ENCODE measurements at regions not wholly inside any gene's neighbourhood (a gene's known extent, or its start where the extent isn't known, plus 50 kb on each side); places are given as distances from the start of the nearest gene placed in this dataset.
"Not testable (repeated sequence)": the region's sequence is repeated elsewhere in the genome, so short reads cannot be mapped to it uniquely, and the experiment has no call there.

DNA sequence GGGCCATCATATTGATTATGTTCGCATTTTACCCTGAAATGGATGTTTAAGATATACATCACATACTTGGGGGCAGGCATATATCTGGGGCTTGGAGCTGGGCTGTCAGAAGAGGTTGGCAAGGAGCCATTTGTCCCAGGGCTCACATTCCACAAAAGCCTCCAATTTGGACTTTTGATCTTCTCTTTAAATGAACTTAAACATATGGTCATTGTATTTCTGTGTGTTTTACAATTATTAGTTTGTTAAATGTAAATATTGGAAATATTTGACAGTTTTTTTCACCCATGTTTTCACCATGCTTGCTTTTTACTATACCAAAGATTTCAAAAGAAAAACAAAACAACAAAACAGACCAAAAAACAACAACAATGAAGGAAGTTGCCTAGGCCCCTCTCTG is 165.8 kb upstream of the MEIS1 start:
- Histone ChIP-seq H3K36me3 (ENCODE audit: control insufficient read depth, insufficient read depth, low read length) (no peaks in the 10 kb centered on the region), H3K27me3 (ENCODE audit: control insufficient read depth, insufficient read depth, low read length) (no peaks in the 10 kb centered on the region), H3K9me3 (ENCODE audit: control insufficient read depth, insufficient read depth, low read length) (no peaks in the 10 kb centered on the region), H3K4me3 (ENCODE audit: low read depth, low read length) (no peak overlapping the region), H3K9ac (ENCODE audit: low read depth, low read length) (no peak overlapping the region), H3K4me1 (ENCODE audit: control insufficient read depth, insufficient read depth, low read length) (peaks cover 13% of the 10 kb centered on the region)

DNA sequence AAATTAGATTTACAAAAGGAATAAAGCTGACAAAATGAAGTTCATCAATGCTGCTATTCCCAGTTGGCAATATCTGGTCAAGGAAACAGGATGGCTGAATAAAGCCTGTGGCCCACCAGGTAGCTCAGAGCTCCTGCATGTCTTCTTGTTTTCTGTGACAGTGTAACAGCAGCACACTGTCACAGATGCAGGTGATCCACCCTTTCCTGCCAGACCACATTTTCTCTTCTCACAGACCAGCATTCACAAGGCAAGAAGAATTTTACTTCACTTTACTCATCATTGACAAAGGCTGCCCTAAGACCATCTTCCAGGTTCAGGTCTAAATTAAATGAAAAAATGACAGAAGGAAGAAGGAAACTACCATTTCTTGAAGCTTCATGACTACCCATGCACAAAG is 166.2 kb upstream of the MEIS1 start:
- no peaks in the 10 kb centered on the region for H3K27me3 ChIP-seq (ENCODE audit: control insufficient read depth, insufficient read depth, low read length)
- peaks cover 13% of the 10 kb centered on the region for H3K4me1 ChIP-seq (ENCODE audit: control insufficient read depth, insufficient read depth, low read length)
- H3K36me3 ChIP-seq (ENCODE audit: control insufficient read depth, insufficient read depth, low read length): no peaks in the 10 kb centered on the region
- H3K4me3 ChIP-seq (ENCODE audit: low read depth, low read length): no peak overlapping the region
- no peaks in the 10 kb centered on the region for H3K9me3 ChIP-seq (ENCODE audit: control insufficient read depth, insufficient read depth, low read length)
- no peak overlapping the region for H3K9ac ChIP-seq (ENCODE audit: low read depth, low read length)

DNA sequence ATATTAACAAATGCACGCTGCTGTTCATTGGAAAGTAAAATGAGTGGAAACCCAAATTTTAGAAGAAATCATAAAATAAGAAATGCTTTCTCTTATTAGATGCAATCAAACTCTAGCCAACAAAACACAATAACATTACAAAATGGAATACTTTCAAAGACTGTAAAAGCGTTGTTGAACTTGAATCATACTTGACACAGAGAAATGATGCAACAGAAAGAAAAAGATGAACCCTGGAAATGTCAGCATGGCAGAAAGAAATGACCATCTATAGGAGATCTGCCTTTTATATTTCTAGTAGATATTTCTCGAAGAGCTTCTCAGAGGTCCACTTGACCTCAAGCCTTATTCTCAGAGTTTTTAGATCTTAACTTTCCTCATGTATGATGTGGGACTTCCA is 170.6 kb upstream of the MEIS1 start:
- H3K4me1 ChIP-seq (ENCODE audit: control insufficient read depth, insufficient read depth, low read length): peaks cover 3% of the 10 kb centered on the region
- no peaks in the 10 kb centered on the region for H3K9me3 ChIP-seq (ENCODE audit: control insufficient read depth, insufficient read depth, low read length)
- H3K9ac ChIP-seq (ENCODE audit: low read depth, low read length): no peak overlapping the region
- no peaks in the 10 kb centered on the region for H3K36me3 ChIP-seq (ENCODE audit: control insufficient read depth, insufficient read depth, low read length)
- no peak overlapping the region for H3K4me3 ChIP-seq (ENCODE audit: low read depth, low read length)
- H3K27me3 ChIP-seq (ENCODE audit: control insufficient read depth, insufficient read depth, low read length): no peaks in the 10 kb centered on the region

DNA sequence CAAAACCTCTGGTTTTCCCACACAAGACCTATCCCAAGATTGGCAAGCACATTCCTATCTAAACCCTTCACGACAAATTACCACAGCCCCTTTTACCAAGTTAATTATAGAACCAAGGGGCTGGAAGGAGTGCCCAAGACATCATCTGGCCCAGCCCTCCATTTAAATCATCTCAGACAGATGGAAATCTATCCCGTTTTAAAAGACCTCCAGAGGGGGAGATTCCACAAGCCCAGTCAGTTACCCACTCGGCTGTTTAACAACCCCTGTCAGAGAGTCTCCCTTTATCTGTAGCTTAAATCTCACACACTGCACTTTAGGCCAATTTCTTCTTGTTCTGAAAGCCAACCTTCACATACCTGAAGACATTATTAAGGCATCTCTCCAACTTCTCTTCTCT is 179.1 kb upstream of the MEIS1 start:
- no peak overlapping the region for H3K9ac ChIP-seq (ENCODE audit: low read depth, low read length)
- H3K4me1 ChIP-seq (ENCODE audit: control insufficient read depth, insufficient read depth, low read length): no peaks in the 10 kb centered on the region
- H3K27me3 ChIP-seq (ENCODE audit: control insufficient read depth, insufficient read depth, low read length): no peaks in the 10 kb centered on the region
- H3K9me3 ChIP-seq (ENCODE audit: control insufficient read depth, insufficient read depth, low read length): no peaks in the 10 kb centered on the region
- no peak overlapping the region for H3K4me3 ChIP-seq (ENCODE audit: low read depth, low read length)
- no peaks in the 10 kb centered on the region for H3K36me3 ChIP-seq (ENCODE audit: control insufficient read depth, insufficient read depth, low read length)

DNA sequence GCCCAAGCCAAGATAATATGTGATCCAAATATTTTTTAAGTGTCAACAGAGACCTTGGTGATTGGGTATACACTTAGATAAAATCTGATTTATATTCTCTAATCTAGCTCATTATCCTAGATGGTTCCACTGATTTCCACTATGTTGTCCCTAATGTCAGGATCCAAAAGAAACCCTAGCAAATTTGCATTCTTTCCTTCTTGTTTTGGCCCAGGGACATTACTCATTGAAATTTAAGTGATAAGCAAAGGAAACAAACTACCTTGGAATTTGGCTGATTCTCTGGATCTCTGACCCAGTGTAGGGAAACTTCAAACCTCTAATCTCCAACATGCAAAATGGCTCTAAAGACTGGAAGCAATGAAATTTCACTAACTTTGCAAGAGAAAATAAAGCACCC is 179.8 kb upstream of the MEIS1 start:
- Histone ChIP-seq H3K9me3 (ENCODE audit: control insufficient read depth, insufficient read depth, low read length) (no peaks in the 10 kb centered on the region), H3K9ac (ENCODE audit: low read depth, low read length) (no peak overlapping the region), H3K36me3 (ENCODE audit: control insufficient read depth, insufficient read depth, low read length) (peaks cover 5% of the 10 kb centered on the region), H3K4me1 (ENCODE audit: control insufficient read depth, insufficient read depth, low read length) (no peaks in the 10 kb centered on the region), H3K4me3 (ENCODE audit: low read depth, low read length) (no peak overlapping the region), H3K27me3 (ENCODE audit: control insufficient read depth, insufficient read depth, low read length) (no peaks in the 10 kb centered on the region)

DNA sequence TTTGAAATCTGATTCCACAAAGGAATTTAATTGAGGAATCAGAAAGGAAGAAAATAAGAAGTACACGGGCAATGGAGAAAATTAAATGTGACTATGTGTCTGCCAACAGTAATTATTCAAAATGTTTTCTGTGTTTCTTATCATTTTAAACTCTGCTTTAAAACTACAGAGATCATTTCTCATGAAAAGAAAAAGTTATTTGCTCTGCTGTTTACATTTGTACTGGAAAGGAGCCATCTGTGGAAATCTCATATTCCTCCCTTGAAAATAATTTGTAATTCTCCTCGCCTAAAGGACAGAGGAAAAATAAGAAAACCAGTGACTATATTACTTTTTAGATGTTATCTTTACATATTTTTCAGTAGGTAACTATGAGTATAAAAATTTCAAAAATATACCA is 181.9 kb upstream of the MEIS1 start:
- Histone ChIP-seq H3K9ac (ENCODE audit: low read depth, low read length) (no peak overlapping the region), H3K36me3 (ENCODE audit: control insufficient read depth, insufficient read depth, low read length) (peaks cover 5% of the 10 kb centered on the region)

DNA sequence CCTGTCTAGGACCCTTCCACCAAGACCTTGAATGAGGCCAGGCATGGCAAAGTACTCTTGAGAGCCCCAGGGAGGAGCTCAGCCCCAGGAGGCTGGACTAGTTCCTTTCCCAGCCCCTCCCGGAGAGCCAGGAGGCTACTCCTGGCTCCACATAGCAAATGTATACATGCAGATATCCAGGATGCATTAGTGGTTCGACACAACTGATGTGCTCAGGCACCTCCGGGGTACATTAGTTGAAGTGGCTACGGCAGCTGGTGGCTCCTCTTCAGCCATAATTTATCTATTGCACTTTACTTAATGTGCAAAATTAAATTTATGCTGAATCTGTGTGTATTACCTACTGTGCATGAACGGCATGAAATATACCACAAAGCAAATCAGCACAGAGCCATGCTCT is 182.8 kb upstream of the MEIS1 start:
- no peaks in the 10 kb centered on the region for H3K27me3 ChIP-seq (ENCODE audit: control insufficient read depth, insufficient read depth, low read length)
- H3K4me1 ChIP-seq (ENCODE audit: control insufficient read depth, insufficient read depth, low read length): no peaks in the 10 kb centered on the region
- H3K9me3 ChIP-seq (ENCODE audit: control insufficient read depth, insufficient read depth, low read length): no peaks in the 10 kb centered on the region
- H3K4me3 ChIP-seq (ENCODE audit: low read depth, low read length): no peak overlapping the region
- H3K36me3 ChIP-seq (ENCODE audit: control insufficient read depth, insufficient read depth, low read length): peaks cover 5% of the 10 kb centered on the region
- H3K9ac ChIP-seq (ENCODE audit: low read depth, low read length): no peak overlapping the region

More for the DNA sequence above, 181.9 kb upstream of the MEIS1 start:
- no peaks in the 10 kb centered on the region for H3K9me3 ChIP-seq (ENCODE audit: control insufficient read depth, insufficient read depth, low read length)
- H3K27me3 ChIP-seq (ENCODE audit: control insufficient read depth, insufficient read depth, low read length): no peaks in the 10 kb centered on the region
- H3K4me1 ChIP-seq (ENCODE audit: control insufficient read depth, insufficient read depth, low read length): no peaks in the 10 kb centered on the region
- no peak overlapping the region for H3K4me3 ChIP-seq (ENCODE audit: low read depth, low read length)

DNA sequence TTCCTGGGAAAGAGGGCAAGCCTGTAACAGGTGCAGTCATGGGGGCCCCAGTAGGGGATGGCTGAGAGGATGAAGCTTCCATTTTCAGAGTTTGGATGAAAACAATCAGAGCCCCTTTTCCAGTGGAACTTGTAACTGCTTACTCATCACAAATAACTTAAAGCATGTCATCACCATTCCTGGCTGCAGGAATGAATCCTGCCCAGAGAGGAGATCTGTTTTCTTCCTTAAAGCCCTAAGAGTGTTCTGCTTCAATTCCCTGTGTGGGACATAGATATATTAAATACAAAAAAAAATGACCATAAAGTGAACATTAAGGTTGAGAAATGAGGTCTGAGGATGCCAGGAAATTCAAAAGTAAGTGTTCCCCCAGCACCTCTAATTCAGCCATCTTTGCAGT is 183.4 kb upstream of the MEIS1 start:
- no peak overlapping the region for H3K9ac ChIP-seq (ENCODE audit: low read depth, low read length)
- H3K36me3 ChIP-seq (ENCODE audit: control insufficient read depth, insufficient read depth, low read length): peaks cover 5% of the 10 kb centered on the region

GRCh38 chr2:66249089-66249488 is 185.8 kb upstream of the MEIS1 start:
- H3K27me3 ChIP-seq (ENCODE audit: control insufficient read depth, insufficient read depth, low read length); H3K9me3 ChIP-seq (ENCODE audit: control insufficient read depth, insufficient read depth, low read length); H3K36me3 ChIP-seq (ENCODE audit: control insufficient read depth, insufficient read depth, low read length); H3K4me3 ChIP-seq (ENCODE audit: low read depth, low read length); H3K4me1 ChIP-seq (ENCODE audit: control insufficient read depth, insufficient read depth, low read length); H3K9ac ChIP-seq (ENCODE audit: low read depth, low read length): not testable (repeated sequence)

More for the DNA sequence above, 183.4 kb upstream of the MEIS1 start:
- Histone ChIP-seq H3K4me1 (ENCODE audit: control insufficient read depth, insufficient read depth, low read length) (no peaks in the 10 kb centered on the region), H3K4me3 (ENCODE audit: low read depth, low read length) (no peak overlapping the region), H3K27me3 (ENCODE audit: control insufficient read depth, insufficient read depth, low read length) (no peaks in the 10 kb centered on the region), H3K9me3 (ENCODE audit: control insufficient read depth, insufficient read depth, low read length) (no peaks in the 10 kb centered on the region)

DNA sequence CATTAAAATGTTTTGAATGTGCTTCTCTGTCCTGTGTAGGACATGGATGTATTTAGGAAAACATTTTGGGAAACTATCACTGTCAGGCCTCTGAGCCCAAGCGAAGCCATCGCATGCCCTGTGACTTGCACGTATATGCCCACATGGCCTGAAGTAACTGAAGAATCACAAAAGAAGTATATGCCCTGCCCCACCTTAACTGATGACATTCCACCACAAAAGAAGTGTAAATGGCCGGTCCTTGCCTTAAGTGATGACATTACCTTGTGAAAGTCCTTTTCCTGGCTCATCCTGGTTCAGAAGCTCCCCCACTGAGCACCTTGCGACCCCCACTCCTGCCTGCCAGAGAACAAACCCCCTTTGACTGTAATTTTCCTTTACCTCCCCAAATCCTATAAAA is 191.1 kb upstream of the MEIS1 start:
- H3K4me1 ChIP-seq (ENCODE audit: control insufficient read depth, insufficient read depth, low read length); H3K27me3 ChIP-seq (ENCODE audit: control insufficient read depth, insufficient read depth, low read length); H3K36me3 ChIP-seq (ENCODE audit: control insufficient read depth, insufficient read depth, low read length); H3K4me3 ChIP-seq (ENCODE audit: low read depth, low read length); H3K9me3 ChIP-seq (ENCODE audit: control insufficient read depth, insufficient read depth, low read length); H3K9ac ChIP-seq (ENCODE audit: low read depth, low read length): not testable (repeated sequence)

- H3K4me3 ChIP-seq (ENCODE audit: low read depth, low read length); H3K9ac ChIP-seq (ENCODE audit: low read depth, low read length); H3K9me3 ChIP-seq (ENCODE audit: control insufficient read depth, insufficient read depth, low read length); H3K4me1 ChIP-seq (ENCODE audit: control insufficient read depth, insufficient read depth, low read length); H3K27me3 ChIP-seq (ENCODE audit: control insufficient read depth, insufficient read depth, low read length); H3K36me3 ChIP-seq (ENCODE audit: control insufficient read depth, insufficient read depth, low read length): not testable (repeated sequence)
These were observed 192.0 kb upstream of the MEIS1 start for GRCh38 chr2:66242888-66243287.

GRCh38 chr2:66242099-66242789 is 192.7 kb upstream of the MEIS1 start:
- H3K9ac ChIP-seq (ENCODE audit: low read depth, low read length): no peak overlapping the region
- H3K4me3 ChIP-seq (ENCODE audit: low read depth, low read length): no peak overlapping the region
- no peaks in the 10 kb centered on the region for H3K36me3 ChIP-seq (ENCODE audit: control insufficient read depth, insufficient read depth, low read length)
- no peaks in the 10 kb centered on the region for H3K9me3 ChIP-seq (ENCODE audit: control insufficient read depth, insufficient read depth, low read length)
- H3K27me3 ChIP-seq (ENCODE audit: control insufficient read depth, insufficient read depth, low read length): no peaks in the 10 kb centered on the region
- H3K4me1 ChIP-seq (ENCODE audit: control insufficient read depth, insufficient read depth, low read length): peaks cover 8% of the 10 kb centered on the region
